OCI-LY7 (cell line): ENCODE measurements at regions not wholly inside any gene's neighbourhood (a gene's known extent, or its start where the extent isn't known, plus 50 kb on each side); places are given as distances from the start of the nearest gene placed in this dataset.
"Not testable (repeated sequence)": the region's sequence is repeated elsewhere in the genome, so short reads cannot be mapped to it uniquely, and the experiment has no call there.

Experiments used
- CTCF ChIP-seq: fragments of 200-600 bp; sonication (generic); conservative IDR thresholded peaks from 2 replicates; pipeline ENCODE4 v1.5.1; 2014; ENCODE audit warnings: mild to moderate bottlenecking, antibody characterized with exemption, low read length, moderate library complexity, mixed read lengths
- EZH2phosphoT487 ChIP-seq: fragments of 200-600 bp; sonication (generic); IDR thresholded peaks from 2 replicates; pipeline ENCODE4 v1.6.1; 2018; ENCODE audit warnings: low read depth, borderline replicate concordance, mild to moderate bottlenecking, mixed run types, antibody characterized with exemption, low read length, moderate library complexity, mixed read lengths

DNA sequence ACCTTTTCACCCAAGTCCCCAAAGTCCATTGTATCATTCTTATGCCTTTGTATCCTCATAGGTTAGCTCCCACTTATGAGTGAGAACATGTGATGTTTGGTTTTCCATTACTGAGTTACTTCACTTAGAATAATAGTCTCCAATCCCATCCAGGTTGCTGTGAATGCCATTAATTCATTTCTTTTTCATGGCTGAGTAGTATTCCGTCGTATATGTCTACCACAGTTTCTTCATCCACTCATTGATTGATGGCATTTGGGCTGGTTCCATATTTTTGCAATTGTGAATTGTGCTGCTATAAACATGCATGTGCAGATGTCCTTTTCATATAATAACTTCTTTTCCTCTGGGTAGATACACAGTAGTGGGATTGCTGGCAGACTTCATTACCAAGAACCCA lies 451.9 kb upstream of the KLF6 start:
- TF ChIP-seq CTCF, EZH2phosphoT487: not testable (repeated sequence)
